ENCODE measurements at regions not wholly inside any gene's neighbourhood (a gene's known extent, or its start where the extent isn't known, plus 50 kb on each side); places are given as distances from the start of the nearest gene placed in this dataset.

DNA sequence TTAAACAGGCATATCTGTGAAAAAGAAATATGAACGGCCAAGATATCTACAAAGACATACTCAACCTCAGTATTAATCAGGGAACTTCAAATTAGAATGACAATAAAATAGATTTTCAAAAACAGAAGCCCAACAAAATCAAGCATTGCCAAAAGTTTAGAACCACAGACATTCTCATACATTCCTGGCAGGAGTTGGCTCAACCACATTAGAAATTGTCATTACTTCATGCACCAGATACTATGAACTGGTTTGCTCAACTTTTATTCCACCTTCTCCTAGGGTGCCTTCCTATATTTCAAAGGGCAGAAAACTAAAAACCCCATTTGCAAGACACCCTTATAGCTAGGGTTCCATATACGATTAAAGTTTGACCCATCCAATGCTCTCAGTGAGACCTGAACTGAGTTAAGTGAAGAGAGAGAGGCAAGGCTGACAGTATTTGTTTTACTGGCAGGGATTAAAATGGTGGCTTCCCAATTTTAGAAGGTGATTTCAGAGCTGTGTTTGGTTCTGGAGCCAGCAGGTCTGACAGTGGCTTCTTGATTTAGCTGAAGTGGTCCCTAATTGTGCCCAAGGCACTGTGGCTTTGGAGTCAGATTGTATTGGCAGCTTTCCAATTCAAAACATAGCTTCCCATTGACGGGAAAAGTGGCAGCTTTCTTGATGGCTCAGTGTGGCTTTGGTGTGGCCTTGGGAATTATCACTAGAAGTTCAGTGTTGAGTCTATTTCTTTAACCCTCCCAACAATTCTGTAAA, 77.1 kb upstream of the CDYL start:
- Histone ChIP-seq H4K8ac (ENCODE audit: low read length) (no peak overlapping the region), H2BK5ac (ENCODE audit: low read depth, low read length, poor library complexity, severe bottlenecking) (no peak overlapping the region), H3K4ac (ENCODE audit: low read depth in 1 of 2, low read length in 2 of 2) (no peak overlapping the region), H3K9me3 (ENCODE audit: control insufficient read depth, low read length) (no peaks in the 10 kb centered on the region), H3K14ac (ENCODE audit: low read length in 2 of 2) (no peak overlapping the region), H2BK120ac (ENCODE audit: low read depth, low read length) (no peak overlapping the region), H4K91ac (ENCODE audit: low read length) (no peak overlapping the region), H3K4me3 (ENCODE audit: insufficient read depth in 1 of 2, low read depth in 1 of 2, low read length in 2 of 2) (no peak overlapping the region), H3K4me1 (ENCODE audit: control insufficient read depth, insufficient read depth, low read depth, low read length) (no peaks in the 10 kb centered on the region), H2AK5ac (ENCODE audit: low read length, severe bottlenecking) (no peak overlapping the region), H2BK12ac (ENCODE audit: low read length in 2 of 2) (no peak overlapping the region), H3K79me1 (replicated peaks; ENCODE audit: low read length, poor library complexity, severe bottlenecking) (no peaks in the 10 kb centered on the region), H3K27me3 (ENCODE audit: control insufficient read depth in 1 of 2, insufficient read depth in 1 of 2, low read length in 2 of 2) (no peaks in the 10 kb centered on the region), H3K23ac (ENCODE audit: low read length in 2 of 2) (no peak overlapping the region), H3K4me2 (ENCODE audit: low read length, poor library complexity, severe bottlenecking) (no peak overlapping the region), H2AFZ (ENCODE audit: low read depth, low read length) (no peak overlapping the region), H3K18ac (ENCODE audit: low read depth in 1 of 2, low read length in 2 of 2) (no peak overlapping the region), H3K27ac (ENCODE audit: low read length, poor library complexity, severe bottlenecking) (no peak overlapping the region), H2BK15ac (ENCODE audit: low read depth, poor library complexity, severe bottlenecking) (no peak overlapping the region), H3K36me3 (ENCODE audit: control insufficient read depth in 1 of 2, insufficient read depth in 2 of 2, low read depth in 1 of 2, low read length in 2 of 2) (no peaks in the 10 kb centered on the region), H3K9ac (ENCODE audit: low read length) (no peak overlapping the region)
- no peak for DNase-seq
- 96% methylated on average over 2 of the region's 3 CpGs for WGBS

DNA sequence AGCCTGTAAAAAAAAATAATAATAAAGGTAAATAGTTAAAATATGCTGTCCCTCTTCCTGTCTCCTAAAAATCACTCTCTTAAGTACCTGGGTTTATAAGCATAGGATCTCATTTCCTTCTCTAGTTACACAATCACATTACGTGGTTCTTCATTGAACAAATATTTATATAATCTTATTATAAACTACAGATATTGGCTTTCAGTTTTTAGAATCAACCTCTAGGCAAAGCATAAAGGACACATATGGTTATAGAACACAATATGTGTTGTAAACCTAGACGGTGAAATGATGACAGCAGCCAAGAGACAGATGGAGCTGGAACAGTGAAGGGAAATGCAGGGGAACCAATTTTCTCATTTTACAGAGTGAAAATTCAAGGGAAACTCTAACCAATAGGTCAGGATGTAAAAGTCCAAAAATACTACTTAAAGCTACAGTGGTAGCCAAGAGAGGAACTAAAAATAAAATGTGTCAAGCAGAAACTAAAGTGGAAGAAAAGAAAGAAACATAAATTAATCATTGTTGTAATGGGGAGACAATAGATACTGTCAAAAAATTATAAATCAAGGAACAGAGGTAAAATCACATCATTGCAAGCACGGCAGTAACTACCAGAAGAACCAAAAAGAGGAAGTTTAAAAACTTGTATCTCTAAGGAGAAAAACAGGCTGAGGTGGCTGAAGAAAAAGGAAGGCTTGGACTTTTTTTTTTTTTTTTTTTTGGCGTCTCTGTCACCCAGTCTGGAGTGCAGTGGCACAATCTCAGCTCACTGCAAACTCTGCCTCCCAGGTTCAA, 82.8 kb upstream of the CDYL start:
- Histone ChIP-seq H3K14ac (ENCODE audit: low read length in 2 of 2) (no peak overlapping the region), H4K91ac (ENCODE audit: low read length) (no peak overlapping the region), H2BK120ac (ENCODE audit: low read depth, low read length) (no peak overlapping the region), H3K4me3 (ENCODE audit: insufficient read depth in 1 of 2, low read depth in 1 of 2, low read length in 2 of 2) (no peak overlapping the region), H3K36me3 (ENCODE audit: control insufficient read depth in 1 of 2, insufficient read depth in 2 of 2, low read depth in 1 of 2, low read length in 2 of 2) (no peaks in the 10 kb centered on the region), H3K9ac (ENCODE audit: low read length) (no peak overlapping the region), H2BK12ac (ENCODE audit: low read length in 2 of 2) (no peak overlapping the region), H2AK5ac (ENCODE audit: low read length, severe bottlenecking) (no peak overlapping the region), H3K79me1 (replicated peaks; ENCODE audit: low read length, poor library complexity, severe bottlenecking) (no peaks in the 10 kb centered on the region), H2BK15ac (ENCODE audit: low read depth, poor library complexity, severe bottlenecking) (no peak overlapping the region), H3K4me2 (ENCODE audit: low read length, poor library complexity, severe bottlenecking) (no peak overlapping the region), H2AFZ (ENCODE audit: low read depth, low read length) (no peak overlapping the region), H3K18ac (ENCODE audit: low read depth in 1 of 2, low read length in 2 of 2) (no peak overlapping the region), H3K27ac (ENCODE audit: low read length, poor library complexity, severe bottlenecking) (no peak overlapping the region), H4K8ac (ENCODE audit: low read length) (no peak overlapping the region), H3K23ac (ENCODE audit: low read length in 2 of 2) (no peak overlapping the region), H3K9me3 (ENCODE audit: control insufficient read depth, low read length) (peaks cover 7% of the 10 kb centered on the region), H3K27me3 (ENCODE audit: control insufficient read depth in 1 of 2, insufficient read depth in 1 of 2, low read length in 2 of 2) (no peaks in the 10 kb centered on the region), H2BK5ac (ENCODE audit: low read depth, low read length, poor library complexity, severe bottlenecking) (no peak overlapping the region), H3K4me1 (ENCODE audit: control insufficient read depth, insufficient read depth, low read depth, low read length) (no peaks in the 10 kb centered on the region), H3K4ac (ENCODE audit: low read depth in 1 of 2, low read length in 2 of 2) (no peak overlapping the region)
- no peak for DNase-seq
- WGBS: 87% methylated on average over 2 of the region's 4 CpGs

- no peak overlapping the region for H2BK5ac ChIP-seq (ENCODE audit: low read depth, low read length, poor library complexity, severe bottlenecking)
- no peak overlapping the region for H4K8ac ChIP-seq (ENCODE audit: low read length)
- no peak overlapping the region for H2BK15ac ChIP-seq (ENCODE audit: low read depth, poor library complexity, severe bottlenecking)
These were observed 83.5 kb upstream of the CDYL start for GRCh38 chr6:4692664-4693063.

More at GRCh38 chr6:4692664-4693063, 83.5 kb upstream of the CDYL start:
- Histone ChIP-seq H2AFZ (ENCODE audit: low read depth, low read length) (no peak overlapping the region), H3K4me2 (ENCODE audit: low read length, poor library complexity, severe bottlenecking) (no peak overlapping the region), H3K4ac (ENCODE audit: low read depth in 1 of 2, low read length in 2 of 2) (no peak overlapping the region), H3K23ac (ENCODE audit: low read length in 2 of 2) (no peak overlapping the region), H3K27ac (ENCODE audit: low read length, poor library complexity, severe bottlenecking) (no peak overlapping the region), H3K14ac (ENCODE audit: low read length in 2 of 2) (no peak overlapping the region), H3K27me3 (ENCODE audit: control insufficient read depth in 1 of 2, insufficient read depth in 1 of 2, low read length in 2 of 2) (no peaks in the 10 kb centered on the region), H3K9ac (ENCODE audit: low read length) (no peak overlapping the region), H3K18ac (ENCODE audit: low read depth in 1 of 2, low read length in 2 of 2) (no peak overlapping the region), H2BK12ac (ENCODE audit: low read length in 2 of 2) (no peak overlapping the region), H3K79me1 (replicated peaks; ENCODE audit: low read length, poor library complexity, severe bottlenecking) (no peaks in the 10 kb centered on the region), H3K4me3 (ENCODE audit: insufficient read depth in 1 of 2, low read depth in 1 of 2, low read length in 2 of 2) (no peak overlapping the region), H3K36me3 (ENCODE audit: control insufficient read depth in 1 of 2, insufficient read depth in 2 of 2, low read depth in 1 of 2, low read length in 2 of 2) (no peaks in the 10 kb centered on the region), H3K4me1 (ENCODE audit: control insufficient read depth, insufficient read depth, low read depth, low read length) (no peaks in the 10 kb centered on the region), H4K91ac (ENCODE audit: low read length) (no peak overlapping the region), H2AK5ac (ENCODE audit: low read length, severe bottlenecking) (no peak overlapping the region), H3K9me3 (ENCODE audit: control insufficient read depth, low read length) (peaks cover 7% of the 10 kb centered on the region), H2BK120ac (ENCODE audit: low read depth, low read length) (no peak overlapping the region)
- no CpG with 5 or more reads among the region's 3 CpGs for WGBS
- DNase-seq: no peak

All from mesenchymal stem cell (in vitro differentiated cells and primary cell).